GM12878 (cell line): ENCODE measurements at regions not wholly inside any gene's neighbourhood (a gene's known extent, or its start where the extent isn't known, plus 50 kb on each side); places are given as distances from the start of the nearest gene placed in this dataset.

Experiments
- POLR2A ChIP-seq: IDR thresholded peaks from 2 replicates; pipeline ENCODE4 v1.6.1; 2011; ENCODE audit warnings: low read depth, mild to moderate bottlenecking, low read length
- YBX1 ChIP-seq: fragments of 450-650 bp; IDR thresholded peaks from 2 replicates; pipeline ENCODE4 v1.6.1; 2016; ENCODE audit warnings: antibody characterized with exemption

GRCh38 chr4:31104043-31104442, 383.9 kb downstream of the PCDH7 start:
- no peak for TF ChIP-seq YBX1
- TF ChIP-seq POLR2A: no peak
